Trophoblast cell (in vitro differentiated cells and primary cell): ENCODE measurements at regions not wholly inside any gene's neighbourhood (a gene's known extent, or its start where the extent isn't known, plus 50 kb on each side); places are given as distances from the start of the nearest gene placed in this dataset.

Experiments used
- DNase-seq, 2 donors: peaks; one replicate each; pipeline ENCODE4 v3.0.0-alpha.2; 2016
- H2AFZ ChIP-seq: 2 replicates; pipeline ENCODE4 v1.6.1; 2013; ENCODE audit warnings: low read length, moderate library complexity, mild to moderate bottlenecking; ENCODE audit not compliant: insufficient read depth, poor library complexity
- H2AK5ac ChIP-seq: 2 replicates; pipeline ENCODE4 v1.6.1; 2013; ENCODE audit warnings: mild to moderate bottlenecking, low read length
- H2BK120ac ChIP-seq: 2 replicates; pipeline ENCODE4 v1.6.1; 2013; ENCODE audit warnings: low read length, mild to moderate bottlenecking, moderate library complexity; ENCODE audit not compliant: insufficient read depth, poor library complexity
- H2BK12ac ChIP-seq: 2 replicates; pipeline ENCODE4 v1.6.1; 2013; ENCODE audit warnings: mild to moderate bottlenecking, low read length, moderate library complexity
- H2BK5ac ChIP-seq: 2 replicates; pipeline ENCODE4 v1.6.1; 2013; ENCODE audit warnings: low read length, low read depth, moderate library complexity, mild to moderate bottlenecking; ENCODE audit not compliant: poor library complexity
- H3K14ac ChIP-seq: 2 replicates; pipeline ENCODE4 v1.6.1; 2013; ENCODE audit warnings: mild to moderate bottlenecking, low read length
- H3K18ac ChIP-seq: 2 replicates; pipeline ENCODE4 v1.6.1; 2013; ENCODE audit warnings: mild to moderate bottlenecking, low read length
- H3K23ac ChIP-seq: 2 replicates; pipeline ENCODE4 v1.6.1; 2013; ENCODE audit warnings: low read length
- H3K27ac ChIP-seq: 2 replicates; pipeline ENCODE4 v1.5.1; 2013; ENCODE audit warnings: low read depth, mild to moderate bottlenecking, inconsistent platforms, low read length, moderate library complexity
- H3K27me3 ChIP-seq: 2 replicates; pipeline ENCODE4 v1.6.1; 2013; ENCODE audit warnings: inconsistent platforms, mild to moderate bottlenecking, low read length, moderate library complexity; ENCODE audit not compliant: insufficient read depth
- H3K36me3 ChIP-seq, 2 experiments: 1 replicate in 1 of 2; 2 replicates in 1 of 2; pipeline ENCODE4 v1.6.1; 2013; ENCODE audit warnings: low read length in 2 of 2, mild to moderate bottlenecking in 2 of 2, moderate library complexity in 1 of 2; ENCODE audit not compliant: insufficient read depth in 2 of 2, control insufficient read depth in 1 of 2
- H3K4ac ChIP-seq: 2 replicates; pipeline ENCODE4 v1.6.1; 2013; ENCODE audit warnings: low read depth, mild to moderate bottlenecking, low read length, moderate library complexity
- H3K4me1 ChIP-seq, 2 experiments: 1 replicate in 1 of 2; 2 replicates in 1 of 2; pipeline ENCODE4 v1.6.1; 2013; ENCODE audit warnings: low read length in 2 of 2, mild to moderate bottlenecking in 2 of 2, moderate library complexity in 1 of 2; ENCODE audit not compliant: insufficient read depth in 2 of 2, control insufficient read depth in 1 of 2
- H3K4me2 ChIP-seq: 2 replicates; pipeline ENCODE4 v1.6.1; 2013; ENCODE audit warnings: inconsistent platforms, mild to moderate bottlenecking, low read length, moderate library complexity
- H3K4me3 ChIP-seq: 2 replicates; pipeline ENCODE4 v1.5.1; 2013; ENCODE audit warnings: mild to moderate bottlenecking, low read depth, low read length, inconsistent platforms
- H3K79me1 ChIP-seq: one replicate; pipeline ENCODE4 v1.6.1; 2013; ENCODE audit warnings: low read length
- H3K79me2 ChIP-seq: 2 replicates; pipeline ENCODE4 v1.6.1; 2013; ENCODE audit warnings: low read length, mild to moderate bottlenecking; ENCODE audit not compliant: control insufficient read depth, insufficient read depth, poor library complexity
- H3K9ac ChIP-seq: 2 replicates; pipeline ENCODE4 v1.6.1; 2013; ENCODE audit warnings: mild to moderate bottlenecking, low read length
- H3K9me3 ChIP-seq: 2 replicates; pipeline ENCODE4 v1.6.1; 2013; ENCODE audit warnings: low read depth, mild to moderate bottlenecking, control low read depth, inconsistent platforms, low read length; ENCODE audit not compliant: insufficient read depth
- H4K12ac ChIP-seq: 2 replicates; pipeline ENCODE4 v1.6.1; 2013; ENCODE audit warnings: low read depth, mild to moderate bottlenecking, low read length, moderate library complexity
- H4K8ac ChIP-seq: 2 replicates; pipeline ENCODE4 v1.6.1; 2013; ENCODE audit warnings: low read depth, mild to moderate bottlenecking, low read length, moderate library complexity
- H4K91ac ChIP-seq: one replicate; pipeline ENCODE4 v1.6.1; 2013; ENCODE audit warnings: low read depth, mild to moderate bottlenecking, low read length, moderate library complexity
- WGBS: extraction: QIAGEN DNeasy Blood & Tissue Kit; methylation state at CpG from one replicate; pipeline ENCODE4 v1.1.7; 2013; ENCODE audit warnings: missing lambda C conversion rate; ENCODE audit not compliant: insufficient read length, insufficient coverage; ENCODE audit errors: extremely low coverage; 5-methylcytosine and 5-hydroxymethylcytosine counted together

- Histone ChIP-seq H3K18ac (no peak overlapping the region), H2BK12ac (no peak overlapping the region), H2AFZ (no peak overlapping the region), H2AK5ac (no peak overlapping the region), H3K4me1 (no peaks in the 10 kb centered on the region), H2BK120ac (no peak overlapping the region), H3K9me3 (peaks cover 3% of the 10 kb centered on the region), H3K79me2 (no peaks in the 10 kb centered on the region), H3K14ac (no peak overlapping the region), H3K27ac (no peak overlapping the region), H2BK5ac (no peak overlapping the region), H3K27me3 (no peaks in the 10 kb centered on the region), H3K4me2 (no peak overlapping the region), H3K9ac (no peak overlapping the region), H4K91ac (no peak overlapping the region), H3K4me3 (no peak overlapping the region), H3K36me3 (no peaks in the 10 kb centered on the region), H3K79me1 (no peaks in the 10 kb centered on the region), H4K12ac (no peak overlapping the region), H3K23ac (no peak overlapping the region), H4K8ac (no peak overlapping the region), H3K4ac (no peak overlapping the region)
- no CpG with 5 or more reads among the region's 1 CpG for WGBS
- no peak for DNase-seq
These were observed 419.4 kb downstream of the CDH11 start for GRCh38 chr16:64702415-64702814.

- H2BK120ac ChIP-seq, result no peak overlapping the region
- H3K23ac ChIP-seq, result no peak overlapping the region
- WGBS, result no CpG with 5 or more reads among the region's 3 CpGs
- H3K27me3 ChIP-seq, result no peaks in the 10 kb centered on the region
- no peak for DNase-seq
- H3K36me3 ChIP-seq, result no peaks in the 10 kb centered on the region
- no peaks in the 10 kb centered on the region for H3K4me1 ChIP-seq
- H2AFZ ChIP-seq, result no peak overlapping the region
- no peak overlapping the region for H4K8ac ChIP-seq
- no peak overlapping the region for H2BK5ac ChIP-seq
- no peak overlapping the region for H3K14ac ChIP-seq
- H3K4ac ChIP-seq, result no peak overlapping the region
- no peak overlapping the region for H3K4me3 ChIP-seq
- no peak overlapping the region for H4K12ac ChIP-seq
- no peak overlapping the region for H2AK5ac ChIP-seq
- no peaks in the 10 kb centered on the region for H3K79me1 ChIP-seq
- no peak overlapping the region for H3K18ac ChIP-seq
- no peak overlapping the region for H2BK12ac ChIP-seq
- peaks cover 3% of the 10 kb centered on the region for H3K9me3 ChIP-seq
- H3K4me2 ChIP-seq, result no peak overlapping the region
- H4K91ac ChIP-seq, result no peak overlapping the region
- no peak overlapping the region for H3K9ac ChIP-seq
- H3K27ac ChIP-seq, result no peak overlapping the region
- H3K79me2 ChIP-seq, result no peaks in the 10 kb centered on the region
These were observed 421.2 kb downstream of the CDH11 start for GRCh38 chr16:64700628-64701027.

GRCh38 chr16:64696866-64697265 is 425.0 kb downstream of the CDH11 start:
- Histone ChIP-seq H3K4me1 (no peaks in the 10 kb centered on the region), H3K4me2 (no peak overlapping the region), H2BK120ac (no peak overlapping the region), H4K91ac (no peak overlapping the region), H3K79me2 (no peaks in the 10 kb centered on the region), H3K79me1 (no peaks in the 10 kb centered on the region), H3K9me3 (peaks cover 3% of the 10 kb centered on the region), H2BK12ac (no peak overlapping the region), H4K8ac (no peak overlapping the region), H3K27me3 (no peaks in the 10 kb centered on the region), H2BK5ac (no peak overlapping the region), H3K14ac (no peak overlapping the region), H3K4me3 (no peak overlapping the region), H3K18ac (no peak overlapping the region), H3K27ac (no peak overlapping the region), H3K36me3 (no peaks in the 10 kb centered on the region), H3K4ac (no peak overlapping the region), H3K23ac (no peak overlapping the region), H3K9ac (no peak overlapping the region), H2AK5ac (no peak overlapping the region), H4K12ac (no peak overlapping the region), H2AFZ (no peak overlapping the region)
- no CpG with 5 or more reads among the region's 1 CpG for WGBS
- DNase-seq, result no peak

GRCh38 chr16:64695684-64696083 is 426.2 kb downstream of the CDH11 start:
- Histone ChIP-seq H2BK120ac (no peak overlapping the region), H3K4me3 (no peak overlapping the region), H3K4me1 (no peaks in the 10 kb centered on the region), H3K4ac (no peak overlapping the region), H2AFZ (no peak overlapping the region), H4K12ac (no peak overlapping the region), H3K79me2 (no peaks in the 10 kb centered on the region), H3K9me3 (no peaks in the 10 kb centered on the region), H3K27ac (no peak overlapping the region), H2BK5ac (no peak overlapping the region), H4K8ac (no peak overlapping the region), H2BK12ac (no peak overlapping the region), H3K18ac (no peak overlapping the region), H2AK5ac (no peak overlapping the region), H3K27me3 (no peaks in the 10 kb centered on the region), H4K91ac (no peak overlapping the region), H3K36me3 (no peaks in the 10 kb centered on the region), H3K79me1 (no peaks in the 10 kb centered on the region), H3K23ac (no peak overlapping the region), H3K4me2 (no peak overlapping the region), H3K14ac (no peak overlapping the region), H3K9ac (no peak overlapping the region)
- WGBS, result no CpG with 5 or more reads among the region's 4 CpGs
- DNase-seq, result no peak
